ENCODE measurements at regions not wholly inside any gene's neighbourhood (a gene's known extent, or its start where the extent isn't known, plus 50 kb on each side); places are given as distances from the start of the nearest gene placed in this dataset.

GRCh38 chr4:184899261-184900134, 73.7 kb upstream of the ACSL1 start:
- DNase-seq = no peak
- H3K27ac ChIP-seq (ENCODE audit: low read length) = no peak overlapping the region

GRCh38 chr4:184900184-184900583, 74.4 kb upstream of the ACSL1 start:
- TF ChIP-seq CTCF (IDR thresholded peaks at IDR 0.05; ENCODE audit: borderline replicate concordance, extremely low read depth, low read length, poor library complexity, severe bottlenecking) (no peak), EZH2 (IDR thresholded peaks at IDR 0.05; ENCODE audit: borderline replicate concordance, low read depth, low read length, severe bottlenecking) (no peak)
- Histone ChIP-seq H3K9ac (ENCODE audit: low read depth, low read length) (no peak overlapping the region), H3K79me2 (ENCODE audit: insufficient read depth, low read length) (no peaks in the 10 kb centered on the region), H2AFZ (ENCODE audit: low read depth, low read length) (no peak overlapping the region), H3K4me3 (ENCODE audit: low read depth in 1 of 2, low read length in 2 of 2) (no peak overlapping the region), H3K4me2 (ENCODE audit: insufficient read depth, low read length) (no peak overlapping the region), H3K27ac (ENCODE audit: low read length) (no peak overlapping the region), H3K4me1 (ENCODE audit: insufficient read depth, low read length) (no peaks in the 10 kb centered on the region), H3K27me3 (ENCODE audit: insufficient read depth, low read length, poor library complexity) (peaks cover 2% of the 10 kb centered on the region), H3K36me3 (ENCODE audit: insufficient read depth, low read length) (no peaks in the 10 kb centered on the region), H4K20me1 (ENCODE audit: insufficient read depth, low read length) (no peaks in the 10 kb centered on the region), H3K9me3 (ENCODE audit: insufficient read depth, low read length, severe bottlenecking) (no peaks in the 10 kb centered on the region)
- ATAC-seq (ENCODE audit: insufficient read depth, low read depth) = no peak
- DNase-seq = no peak

More at GRCh38 chr4:184899261-184900134, 73.7 kb upstream of the ACSL1 start:
- Histone ChIP-seq H3K9me3 (ENCODE audit: insufficient read depth, low read length, severe bottlenecking) (no peaks in the 10 kb centered on the region), H3K27me3 (ENCODE audit: insufficient read depth, low read length, poor library complexity) (peaks cover 6% of the 10 kb centered on the region), H3K4me2 (ENCODE audit: insufficient read depth, low read length) (no peak overlapping the region), H2AFZ (ENCODE audit: low read depth, low read length) (no peak overlapping the region), H3K36me3 (ENCODE audit: insufficient read depth, low read length) (no peaks in the 10 kb centered on the region), H3K4me3 (ENCODE audit: low read depth in 1 of 2, low read length in 2 of 2) (no peak overlapping the region), H3K9ac (ENCODE audit: low read depth, low read length) (no peak overlapping the region), H3K4me1 (ENCODE audit: insufficient read depth, low read length) (no peaks in the 10 kb centered on the region), H3K79me2 (ENCODE audit: insufficient read depth, low read length) (no peaks in the 10 kb centered on the region), H4K20me1 (ENCODE audit: insufficient read depth, low read length) (no peaks in the 10 kb centered on the region)
- no peak for ATAC-seq (ENCODE audit: insufficient read depth, low read depth)
- TF ChIP-seq EZH2 (IDR thresholded peaks at IDR 0.05; ENCODE audit: borderline replicate concordance, low read depth, low read length, severe bottlenecking) (no peak), CTCF (IDR thresholded peaks at IDR 0.05; ENCODE audit: borderline replicate concordance, extremely low read depth, low read length, poor library complexity, severe bottlenecking) (no peak)

GRCh38 chr4:184902550-184902949, 76.8 kb upstream of the ACSL1 start:
- Histone ChIP-seq H3K4me2 (ENCODE audit: insufficient read depth, low read length) (no peak overlapping the region), H3K27ac (ENCODE audit: low read length) (no peak overlapping the region), H3K4me3 (ENCODE audit: low read depth in 1 of 2, low read length in 2 of 2) (no peak overlapping the region), H3K9ac (ENCODE audit: low read depth, low read length) (no peak overlapping the region), H4K20me1 (ENCODE audit: insufficient read depth, low read length) (no peaks in the 10 kb centered on the region), H3K79me2 (ENCODE audit: insufficient read depth, low read length) (no peaks in the 10 kb centered on the region), H3K36me3 (ENCODE audit: insufficient read depth, low read length) (no peaks in the 10 kb centered on the region), H2AFZ (ENCODE audit: low read depth, low read length) (no peak overlapping the region), H3K4me1 (ENCODE audit: insufficient read depth, low read length) (no peaks in the 10 kb centered on the region), H3K9me3 (ENCODE audit: insufficient read depth, low read length, severe bottlenecking) (no peaks in the 10 kb centered on the region), H3K27me3 (ENCODE audit: insufficient read depth, low read length, poor library complexity) (peaks cover 2% of the 10 kb centered on the region)
- no peak for TF ChIP-seq CTCF (IDR thresholded peaks at IDR 0.05; ENCODE audit: borderline replicate concordance, extremely low read depth, low read length, poor library complexity, severe bottlenecking)
- no peak for TF ChIP-seq EZH2 (IDR thresholded peaks at IDR 0.05; ENCODE audit: borderline replicate concordance, low read depth, low read length, severe bottlenecking)
- no peak for ATAC-seq (ENCODE audit: insufficient read depth, low read depth)
- DNase-seq = no peak

Measured in DND-41 (cell line).